IMR-90 (cell line): ENCODE measurements at regions not wholly inside any gene's neighbourhood (a gene's known extent, or its start where the extent isn't known, plus 50 kb on each side); places are given as distances from the start of the nearest gene placed in this dataset.

Source experiments
- BHLHE40 ChIP-seq: fragments of 150-350 bp; IDR thresholded peaks from 2 replicates; pipeline ENCODE4 v1.6.1; 2016; ENCODE audit warnings: mild to moderate bottlenecking, low read depth, low read length
- CEBPB ChIP-seq: IDR thresholded peaks from 2 replicates; pipeline ENCODE4 v1.6.1; 2012; ENCODE audit warnings: low read depth, low read length, improper control_type of control experiment
- CHD1 ChIP-seq: IDR thresholded peaks from 2 replicates; pipeline ENCODE4 v1.6.1; 2012; ENCODE audit warnings: low read depth, low read length, improper control_type of control experiment
- CTCF ChIP-seq: conservative IDR thresholded peaks from 2 replicates; pipeline ENCODE4 v1.5.1; 2012; ENCODE audit warnings: mild to moderate bottlenecking, low read depth, low read length, improper control_type of control experiment
- POLR2A ChIP-seq: IDR thresholded peaks from 2 replicates; pipeline ENCODE4 v1.6.1; 2012; ENCODE audit warnings: mild to moderate bottlenecking, low read depth, low read length
- RAD21 ChIP-seq: IDR thresholded peaks from 2 replicates; pipeline ENCODE4 v1.6.1; 2012; ENCODE audit warnings: low read length, improper control_type of control experiment
- SMC3 ChIP-seq: fragments of 150-350 bp; IDR thresholded peaks from 2 replicates; pipeline ENCODE4 v1.6.1; 2016; ENCODE audit warnings: low read depth, mild to moderate bottlenecking, antibody characterized with exemption, low read length, moderate library complexity
- TF ChIP-seq, protein P1 (sequence below): fragments of 150-350 bp; IDR thresholded peaks from 2 replicates; pipeline ENCODE4 v1.6.1; 2016; ENCODE audit warnings: low read depth, mild to moderate bottlenecking, low read length, moderate library complexity, borderline replicate concordance

GRCh38 chr4:17068891-17069290, 170.4 kb upstream of the LDB2 start:
- TF ChIP-seq RAD21 (no peak), CTCF (no peak), CHD1 (no peak), SMC3 (no peak), POLR2A (no peak), CEBPB (no peak), BHLHE40 (no peak)
- TF ChIP-seq, protein P1, sequence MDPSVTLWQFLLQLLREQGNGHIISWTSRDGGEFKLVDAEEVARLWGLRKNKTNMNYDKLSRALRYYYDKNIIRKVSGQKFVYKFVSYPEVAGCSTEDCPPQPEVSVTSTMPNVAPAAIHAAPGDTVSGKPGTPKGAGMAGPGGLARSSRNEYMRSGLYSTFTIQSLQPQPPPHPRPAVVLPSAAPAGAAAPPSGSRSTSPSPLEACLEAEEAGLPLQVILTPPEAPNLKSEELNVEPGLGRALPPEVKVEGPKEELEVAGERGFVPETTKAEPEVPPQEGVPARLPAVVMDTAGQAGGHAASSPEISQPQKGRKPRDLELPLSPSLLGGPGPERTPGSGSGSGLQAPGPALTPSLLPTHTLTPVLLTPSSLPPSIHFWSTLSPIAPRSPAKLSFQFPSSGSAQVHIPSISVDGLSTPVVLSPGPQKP, result no peak
